PC-3 (cell line): ENCODE measurements at regions not wholly inside any gene's neighbourhood (a gene's known extent, or its start where the extent isn't known, plus 50 kb on each side); places are given as distances from the start of the nearest gene placed in this dataset.
A peak's percentile ranks its signal among the peaks of the same experiment; 100 is the strongest.

Experiments used
- ATAC-seq: fragments of 200-7000 bp; cut with Tn5 transposase; 2 replicates; pipeline ENCODE4 v1.9.1; 2020; ENCODE audit warnings: mild to moderate bottlenecking, moderate library complexity
- BruUV-seq: library from RNA; stranded (reverse); fragments of 400-500 nt; replicated peaks from 2 replicates; lab custom pipeline; 2021; lab: Mats Ljungman, UMichigan
- CTCF ChIA-PET: fragments of 300-600 bp; sonication (Branson Sonifier 250); formaldehyde crosslinking; loops from one replicate; lab custom pipeline; 2022; ENCODE audit warnings: antibody characterized with exemption; lab: Charles Lee
- POLR2A ChIA-PET: fragments of 300-600 bp; sonication (Branson Sonifier 250); formaldehyde crosslinking; loops from one replicate; lab custom pipeline; 2022; ENCODE audit warnings: antibody characterized with exemption; ENCODE audit not compliant: unreplicated experiment; lab: Charles Lee
- DNase-seq: peaks from one replicate; pipeline ENCODE4 v3.0.0-alpha.2; 2015
- H2AFZ ChIP-seq: fragments of 300-600 bp; sonication (generic); 2 replicates; pipeline ENCODE4 v1.6.0; 2016; ENCODE audit warnings: antibody characterized with exemption, low read length
- H3F3A ChIP-seq: fragments of 300-600 bp; sonication (generic); one replicate; pipeline ENCODE4 v1.6.0; 2017; ENCODE audit warnings: antibody characterized with exemption, low read length, control low read depth, mild to moderate bottlenecking; ENCODE audit not compliant: unreplicated experiment
- H3K27ac ChIP-seq: fragments of 300-600 bp; sonication (generic); 2 replicates; pipeline ENCODE4 v1.5.1; 2016; ENCODE audit warnings: mild to moderate bottlenecking, low read length
- H3K27me3 ChIP-seq: fragments of 300-600 bp; sonication (generic); 2 replicates; pipeline ENCODE4 v1.6.1; 2016; ENCODE audit warnings: low read length, mixed read lengths
- H3K36me3 ChIP-seq: fragments of 300-600 bp; sonication (generic); 2 replicates; pipeline ENCODE4 v1.6.1; 2016; ENCODE audit warnings: low read depth, mixed run types, low read length, mixed read lengths
- H3K4me1 ChIP-seq: fragments of 300-600 bp; sonication (generic); 2 replicates; pipeline ENCODE4 v1.5.1; 2016; ENCODE audit warnings: low read length; ENCODE audit not compliant: insufficient read depth
- H3K4me2 ChIP-seq: fragments of 300-600 bp; sonication (generic); 2 replicates; pipeline ENCODE4 v1.6.0; 2016; ENCODE audit warnings: low read length
- H3K4me3 ChIP-seq: fragments of 300-600 bp; sonication (generic); 2 replicates; pipeline ENCODE4 v1.5.1; 2016; ENCODE audit warnings: mild to moderate bottlenecking, low read length, mixed read lengths
- H3K79me2 ChIP-seq: fragments of 300-600 bp; sonication (generic); 2 replicates; pipeline ENCODE4 v1.6.1; 2017; ENCODE audit warnings: low read length, mixed read lengths
- H3K9ac ChIP-seq: fragments of 300-600 bp; sonication (generic); 2 replicates; pipeline ENCODE4 v1.6.0; 2016; ENCODE audit warnings: mild to moderate bottlenecking, low read length
- H3K9me2 ChIP-seq: fragments of 300-600 bp; sonication (generic); replicated peaks from 2 replicates; pipeline ENCODE4 v1.6.1; 2016; ENCODE audit warnings: mixed run types, low read length, mixed read lengths
- H3K9me3 ChIP-seq: fragments of 300-600 bp; sonication (generic); 2 replicates; pipeline ENCODE4 v1.6.1; 2016; ENCODE audit warnings: low read length, mixed read lengths
- H4K20me1 ChIP-seq: fragments of 300-600 bp; sonication (generic); 2 replicates; pipeline ENCODE4 v1.6.1; 2016; ENCODE audit warnings: low read length, mixed read lengths
- EZH2 ChIP-seq: fragments of 300-600 bp; sonication (generic); IDR thresholded peaks from one replicate; pipeline ENCODE4 v1.6.1; 2017; ENCODE audit warnings: antibody characterized with exemption, mild to moderate bottlenecking, low read length; ENCODE audit not compliant: unreplicated experiment
- EZH2phosphoT487 ChIP-seq: fragments of 300-600 bp; sonication (generic); IDR thresholded peaks from 2 replicates; pipeline ENCODE4 v1.6.1; 2018; ENCODE audit warnings: mild to moderate bottlenecking, antibody characterized with exemption, low read length, borderline replicate concordance
- intact Hi-C: fragments of 100-400 bp; cut with micrococcal nuclease; formaldehyde crosslinking; loops from 2 replicates; pipeline ENCODE4 v1.9.0; 2023
- TF ChIP-seq, protein P1 (sequence below): fragments of 300-600 bp; sonication (generic); conservative IDR thresholded peaks from 2 replicates; pipeline ENCODE4 v1.5.1; 2017; ENCODE audit warnings: antibody characterized with exemption, low read depth, mild to moderate bottlenecking, low read length

DNA sequence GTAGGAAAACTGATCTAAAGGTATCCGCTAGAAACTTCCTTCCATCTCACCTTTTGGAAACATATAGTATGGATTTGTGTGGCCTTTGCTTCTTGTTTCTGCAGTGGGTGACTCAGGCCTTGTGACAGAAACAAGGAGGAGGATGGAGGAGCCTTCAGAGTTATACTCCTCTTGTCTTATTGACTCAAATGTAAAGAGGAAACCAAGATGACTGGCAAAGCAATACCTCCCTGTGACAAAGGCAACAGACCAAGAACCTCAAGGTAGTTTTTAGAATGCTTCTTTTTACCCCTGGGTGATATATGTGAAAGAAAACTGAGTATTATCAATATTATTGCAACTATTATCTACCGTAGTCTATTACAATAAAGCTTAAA, 123.3 kb upstream of the SLIT3 start:
- DNase-seq (no peak), ATAC-seq (no peak)
- no peaks in the 10 kb centered on the region for H3F3A ChIP-seq
- no peak overlapping the region for H3K27ac ChIP-seq
- no TSS peak for BruUV-seq
- intact Hi-C loops = no loop called here
- ChIA-PET POLR2A (no interaction called here), CTCF (no interaction called here)
- H3K4me2 ChIP-seq = no peak overlapping the region
- no peak overlapping the region for H2AFZ ChIP-seq
- no peak overlapping the region for H3K4me3 ChIP-seq
- H3K27me3 ChIP-seq = peaks cover 14% of the 10 kb centered on the region; the same call in 1 of the 2 replicates
- TF ChIP-seq EZH2 = no peak
- no peak for TF ChIP-seq EZH2phosphoT487
- TF ChIP-seq, protein P1, sequence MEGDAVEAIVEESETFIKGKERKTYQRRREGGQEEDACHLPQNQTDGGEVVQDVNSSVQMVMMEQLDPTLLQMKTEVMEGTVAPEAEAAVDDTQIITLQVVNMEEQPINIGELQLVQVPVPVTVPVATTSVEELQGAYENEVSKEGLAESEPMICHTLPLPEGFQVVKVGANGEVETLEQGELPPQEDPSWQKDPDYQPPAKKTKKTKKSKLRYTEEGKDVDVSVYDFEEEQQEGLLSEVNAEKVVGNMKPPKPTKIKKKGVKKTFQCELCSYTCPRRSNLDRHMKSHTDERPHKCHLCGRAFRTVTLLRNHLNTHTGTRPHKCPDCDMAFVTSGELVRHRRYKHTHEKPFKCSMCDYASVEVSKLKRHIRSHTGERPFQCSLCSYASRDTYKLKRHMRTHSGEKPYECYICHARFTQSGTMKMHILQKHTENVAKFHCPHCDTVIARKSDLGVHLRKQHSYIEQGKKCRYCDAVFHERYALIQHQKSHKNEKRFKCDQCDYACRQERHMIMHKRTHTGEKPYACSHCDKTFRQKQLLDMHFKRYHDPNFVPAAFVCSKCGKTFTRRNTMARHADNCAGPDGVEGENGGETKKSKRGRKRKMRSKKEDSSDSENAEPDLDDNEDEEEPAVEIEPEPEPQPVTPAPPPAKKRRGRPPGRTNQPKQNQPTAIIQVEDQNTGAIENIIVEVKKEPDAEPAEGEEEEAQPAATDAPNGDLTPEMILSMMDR = no peak
- no peaks in the 10 kb centered on the region for H3K4me1 ChIP-seq
- no peaks in the 10 kb centered on the region for H3K36me3 ChIP-seq
- H3K79me2 ChIP-seq = no peaks in the 10 kb centered on the region
- no peak overlapping the region for H3K9ac ChIP-seq
- no peaks in the 10 kb centered on the region for H3K9me3 ChIP-seq
- no peaks in the 10 kb centered on the region for H3K9me2 ChIP-seq
- H4K20me1 ChIP-seq = no peaks in the 10 kb centered on the region

DNA sequence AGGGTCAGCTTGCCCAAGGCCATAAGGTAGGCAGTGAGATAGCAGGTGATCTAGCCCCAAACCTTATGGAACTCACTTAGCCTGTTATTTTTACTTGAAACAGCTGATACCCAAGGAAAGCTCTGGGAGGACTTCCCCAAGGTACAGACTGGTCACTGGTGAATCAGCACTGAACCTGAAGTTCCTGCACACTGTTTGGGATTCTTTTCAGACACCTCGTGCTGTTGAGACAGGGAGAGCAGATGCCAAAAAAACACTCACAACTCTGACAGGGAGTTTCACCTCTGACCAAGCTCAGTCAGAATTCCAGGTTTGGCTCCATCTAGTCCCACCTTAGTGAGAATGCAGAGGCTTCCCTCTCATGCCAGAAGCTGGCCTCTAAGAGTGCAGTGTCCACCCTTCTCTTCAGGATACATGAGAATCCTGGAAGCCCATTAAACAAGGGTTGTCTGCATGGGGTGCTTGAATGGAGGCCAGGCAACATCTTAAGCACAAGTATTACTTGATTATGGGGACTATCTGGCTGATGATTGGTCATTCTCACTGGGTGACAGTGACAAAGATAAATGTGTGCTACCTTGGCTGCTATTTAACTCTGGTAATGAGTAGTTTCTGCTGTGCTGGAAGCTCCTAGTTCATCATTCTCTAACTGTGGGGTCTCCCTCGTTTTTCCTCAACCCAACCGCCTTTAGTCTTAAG, 122.8 kb upstream of the SLIT3 start:
- Histone ChIP-seq H3F3A (no peaks in the 10 kb centered on the region), H3K4me1 (no peaks in the 10 kb centered on the region), H3K9me3 (no peaks in the 10 kb centered on the region), H4K20me1 (no peaks in the 10 kb centered on the region), H3K9ac (no peak overlapping the region), H2AFZ (no peak overlapping the region), H3K27ac (no peak overlapping the region), H3K79me2 (no peaks in the 10 kb centered on the region), H3K4me2 (no peak overlapping the region), H3K4me3 (no peak overlapping the region), H3K36me3 (no peaks in the 10 kb centered on the region), H3K9me2 (no peaks in the 10 kb centered on the region), H3K27me3 (peaks cover 17% of the 10 kb centered on the region; the same call in 1 of the 2 replicates)
- ChIA-PET CTCF (no interaction called here), POLR2A (no interaction called here)
- BruUV-seq = no TSS peak
- ATAC-seq (no peak), DNase-seq (peak; percentile 46)
- intact Hi-C loops = no loop called here
- TF ChIP-seq, protein P1 = no peak
- TF ChIP-seq EZH2 (no peak), EZH2phosphoT487 (no peak)

DNA sequence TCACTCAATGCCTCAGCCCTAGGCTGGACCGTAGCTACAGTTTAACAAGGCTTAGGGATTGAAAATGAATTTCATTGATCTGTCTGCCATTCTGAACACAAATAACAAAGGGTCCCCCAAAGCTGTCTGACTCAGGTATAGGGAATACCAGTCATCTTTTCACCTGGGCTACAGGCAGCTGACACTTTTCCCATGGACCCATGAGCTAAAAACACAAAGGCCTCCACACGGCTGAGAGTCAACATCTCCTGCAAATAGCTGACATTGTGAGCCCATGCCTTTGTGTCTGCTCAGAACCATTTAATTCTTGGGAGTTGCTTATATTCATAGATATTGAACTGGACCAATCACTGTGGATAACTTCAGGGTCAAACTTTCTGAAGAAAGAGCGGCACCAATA, 121.1 kb upstream of the SLIT3 start:
- H3F3A ChIP-seq = no peaks in the 10 kb centered on the region
- no peaks in the 10 kb centered on the region for H3K4me1 ChIP-seq
- no peak overlapping the region for H2AFZ ChIP-seq
- intact Hi-C loops = no loop called here
- ATAC-seq (no peak), DNase-seq (no peak)
- ChIA-PET CTCF (no interaction called here), POLR2A (no interaction called here)
- no peaks in the 10 kb centered on the region for H3K79me2 ChIP-seq
- TF ChIP-seq EZH2 (no peak), EZH2phosphoT487 (no peak)
- TF ChIP-seq, protein P1 = no peak
- no peak overlapping the region for H3K9ac ChIP-seq
- H3K9me3 ChIP-seq = no peaks in the 10 kb centered on the region
- H3K4me3 ChIP-seq = no peak overlapping the region
- no TSS peak for BruUV-seq
- no peak overlapping the region for H3K27ac ChIP-seq
- H3K27me3 ChIP-seq = peaks cover 28% of the 10 kb centered on the region
- no peak overlapping the region for H3K4me2 ChIP-seq
- H3K9me2 ChIP-seq = no peaks in the 10 kb centered on the region
- no peaks in the 10 kb centered on the region for H4K20me1 ChIP-seq
- no peaks in the 10 kb centered on the region for H3K36me3 ChIP-seq
